Type B pancreatic cell (in vitro differentiated cells): ENCODE measurements at regions not wholly inside any gene's neighbourhood (a gene's known extent, or its start where the extent isn't known, plus 50 kb on each side); places are given as distances from the start of the nearest gene placed in this dataset.

Experiments
- DNase-seq: peaks from one replicate; pipeline ENCODE4 v3.0.0; 2021; ENCODE audit warnings: mixed read lengths; ENCODE audit not compliant: unreplicated experiment; ENCODE audit errors: extremely low spot score
- H3K27ac Mint-ChIP-seq: 2 replicates; pipeline ENCODE4 v1.8.0; 2021; ENCODE audit warnings: mild to moderate bottlenecking, mixed read lengths
- H3K27me3 Mint-ChIP-seq: 2 replicates; pipeline ENCODE4 v1.8.0; 2021; ENCODE audit warnings: mixed read lengths
- H3K36me3 Mint-ChIP-seq: 2 replicates; pipeline ENCODE4 v1.8.0; 2021; ENCODE audit warnings: mixed read lengths
- H3K4me1 Mint-ChIP-seq: one replicate; pipeline ENCODE4 v1.8.0; 2021; ENCODE audit warnings: mixed read lengths; ENCODE audit not compliant: unreplicated experiment
- H3K4me3 Mint-ChIP-seq: 2 replicates; pipeline ENCODE4 v1.8.0; 2021; ENCODE audit warnings: mild to moderate bottlenecking, mixed read lengths
- H3K9me3 Mint-ChIP-seq: 2 replicates; pipeline ENCODE4 v1.8.0; 2021; ENCODE audit warnings: mixed read lengths
- CTCF ChIP-seq: fragments of 200-600 bp; sonication (generic); conservative IDR thresholded peaks from 2 replicates; pipeline ENCODE4 v1.5.0; 2021; ENCODE audit warnings: antibody characterized with exemption, mild to moderate bottlenecking

DNA sequence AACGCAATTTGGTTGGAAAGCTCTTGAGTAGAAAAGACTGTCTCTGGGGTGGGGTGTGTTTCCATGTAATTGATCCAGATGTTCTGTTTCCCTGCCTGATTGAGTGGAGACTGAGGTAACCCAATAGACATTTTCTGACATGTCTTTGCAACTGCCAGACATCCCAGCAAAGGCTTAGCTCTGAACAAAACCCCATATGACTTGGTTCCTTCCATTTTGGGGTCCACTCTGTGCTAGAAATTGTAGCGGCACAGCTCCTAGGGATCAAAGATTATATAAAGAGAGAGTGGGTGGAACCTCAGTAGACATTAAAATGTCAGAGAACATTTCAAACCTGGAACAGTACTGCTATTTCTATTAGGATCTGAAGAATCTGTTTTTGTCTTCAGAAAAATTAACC lies 189.3 kb downstream of the EDN1 start:
- no peak for DNase-seq
- Mint-ChIP-seq H3K27ac (no peak overlapping the region), H3K36me3 (no peaks in the 10 kb centered on the region), H3K27me3 (no peaks in the 10 kb centered on the region), H3K4me3 (no peak overlapping the region), H3K9me3 (peaks cover 4% of the 10 kb centered on the region), H3K4me1 (peaks cover 5% of the 10 kb centered on the region)
- no peak for TF ChIP-seq CTCF

GRCh38 chr6:12479881-12480280 lies 189.7 kb downstream of the EDN1 start:
- Mint-ChIP-seq H3K4me3 (no peak overlapping the region), H3K27ac (no peak overlapping the region), H3K27me3 (no peaks in the 10 kb centered on the region), H3K4me1 (peaks cover 8% of the 10 kb centered on the region), H3K36me3 (no peaks in the 10 kb centered on the region), H3K9me3 (peaks cover 4% of the 10 kb centered on the region)
- no peak for DNase-seq
- TF ChIP-seq CTCF: no peak

DNA sequence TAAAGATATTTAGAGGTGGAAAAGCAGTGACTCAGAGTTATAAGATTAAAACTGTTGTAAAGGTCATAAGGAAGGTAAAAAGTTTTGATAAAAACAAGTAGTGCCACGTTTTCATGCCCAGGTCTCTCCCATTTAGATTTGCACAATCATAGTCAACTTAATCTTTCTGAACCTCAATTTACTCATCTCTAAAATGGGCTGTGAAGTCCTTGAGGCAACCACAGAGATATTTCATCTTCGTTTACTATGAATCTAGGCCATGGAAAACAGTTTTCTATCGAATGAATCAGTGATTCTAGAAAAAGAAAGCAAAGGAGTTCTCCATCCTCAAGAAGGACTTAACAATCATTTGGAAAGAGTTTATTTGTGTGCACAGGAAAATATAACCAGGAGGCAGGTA lies 190.2 kb downstream of the EDN1 start:
- H3K27me3 Mint-ChIP-seq: no peaks in the 10 kb centered on the region
- TF ChIP-seq CTCF: no peak
- H3K4me3 Mint-ChIP-seq: no peak overlapping the region
- H3K9me3 Mint-ChIP-seq: peaks cover 4% of the 10 kb centered on the region
- no peaks in the 10 kb centered on the region for H3K36me3 Mint-ChIP-seq
- DNase-seq: no peak
- peaks cover 11% of the 10 kb centered on the region for H3K4me1 Mint-ChIP-seq
- H3K27ac Mint-ChIP-seq: no peak overlapping the region

- Mint-ChIP-seq H3K36me3 (no peaks in the 10 kb centered on the region), H3K9me3 (peaks cover 4% of the 10 kb centered on the region), H3K27me3 (no peaks in the 10 kb centered on the region), H3K4me3 (no peak overlapping the region), H3K27ac (no peak overlapping the region), H3K4me1 (peaks cover 11% of the 10 kb centered on the region)
- no peak for DNase-seq
- TF ChIP-seq CTCF: no peak
Measured at GRCh38 chr6:12481292-12481691, 191.1 kb downstream of the EDN1 start.

- H3K36me3 Mint-ChIP-seq: no peaks in the 10 kb centered on the region
- no peak overlapping the region for H3K4me3 Mint-ChIP-seq
- H3K27ac Mint-ChIP-seq: no peak overlapping the region
- no peak for TF ChIP-seq CTCF
- peaks cover 4% of the 10 kb centered on the region for H3K9me3 Mint-ChIP-seq
- DNase-seq: no peak
- H3K4me1 Mint-ChIP-seq: peaks cover 11% of the 10 kb centered on the region
- H3K27me3 Mint-ChIP-seq: no peaks in the 10 kb centered on the region
Measured at GRCh38 chr6:12481850-12482249, 191.7 kb downstream of the EDN1 start.
